OCI-LY7 (cell line): ENCODE measurements at regions not wholly inside any gene's neighbourhood (a gene's known extent, or its start where the extent isn't known, plus 50 kb on each side); places are given as distances from the start of the nearest gene placed in this dataset.
A peak's percentile ranks its signal among the peaks of the same experiment; 100 is the strongest.

Source experiments
- CTCF ChIP-seq: fragments of 200-600 bp; sonication (generic); conservative IDR thresholded peaks from 2 replicates; pipeline ENCODE4 v1.5.1; 2014; ENCODE audit warnings: mild to moderate bottlenecking, antibody characterized with exemption, low read length, moderate library complexity, mixed read lengths
- EZH2phosphoT487 ChIP-seq: fragments of 200-600 bp; sonication (generic); IDR thresholded peaks from 2 replicates; pipeline ENCODE4 v1.6.1; 2018; ENCODE audit warnings: low read depth, borderline replicate concordance, mild to moderate bottlenecking, mixed run types, antibody characterized with exemption, low read length, moderate library complexity, mixed read lengths

GRCh38 chr17:65278050-65278819 lies 141.1 kb downstream of the RGS9 start:
- peak; percentile 52 for TF ChIP-seq CTCF
- TF ChIP-seq EZH2phosphoT487, result no peak
